ENCODE measurements at regions not wholly inside any gene's neighbourhood (a gene's known extent, or its start where the extent isn't known, plus 50 kb on each side); places are given as distances from the start of the nearest gene placed in this dataset.

GRCh38 chr12:18907127-18907526 lies 169.2 kb downstream of the CAPZA3 start:
- no peaks in the 10 kb centered on the region for H3K36me3 ChIP-seq
- no peaks in the 10 kb centered on the region for H3K4me1 ChIP-seq
- H3K4me3 ChIP-seq, result no peak overlapping the region
- no peak overlapping the region for H3K27ac ChIP-seq
- DNase-seq, result no peak
- TF ChIP-seq CTCF (IDR thresholded peaks at IDR 0.05), result no peak
- no peak for TF ChIP-seq POLR2A (IDR thresholded peaks at IDR 0.05)
- no peaks in the 10 kb centered on the region for H3K27me3 ChIP-seq
- intact Hi-C loops (cut with DNase I; ENCODE audit: low total_unique reads), result no loop called here
- no peaks in the 10 kb centered on the region for H3K9me3 ChIP-seq

GRCh38 chr12:18907728-18908127 lies 169.8 kb downstream of the CAPZA3 start:
- Histone ChIP-seq H3K9me3 (no peaks in the 10 kb centered on the region), H3K36me3 (no peaks in the 10 kb centered on the region), H3K4me3 (no peak overlapping the region), H3K4me1 (no peaks in the 10 kb centered on the region), H3K27ac (no peak overlapping the region), H3K27me3 (no peaks in the 10 kb centered on the region)
- DNase-seq, result no peak
- intact Hi-C loops (cut with DNase I; ENCODE audit: low total_unique reads), result no loop called here
- no peak for TF ChIP-seq POLR2A (IDR thresholded peaks at IDR 0.05)
- no peak for TF ChIP-seq CTCF (IDR thresholded peaks at IDR 0.05)

- intact Hi-C loops (cut with DNase I; ENCODE audit: low total_unique reads), result no loop called here
- H3K4me3 ChIP-seq, result no peak overlapping the region
- no peak for TF ChIP-seq CTCF (IDR thresholded peaks at IDR 0.05)
- TF ChIP-seq POLR2A (IDR thresholded peaks at IDR 0.05), result no peak
- no peaks in the 10 kb centered on the region for H3K27me3 ChIP-seq
- no peak overlapping the region for H3K27ac ChIP-seq
- H3K4me1 ChIP-seq, result no peaks in the 10 kb centered on the region
- no peaks in the 10 kb centered on the region for H3K9me3 ChIP-seq
- DNase-seq, result no peak
- no peaks in the 10 kb centered on the region for H3K36me3 ChIP-seq
Measured at GRCh38 chr12:18908191-18908590, 170.3 kb downstream of the CAPZA3 start.

- TF ChIP-seq POLR2A (IDR thresholded peaks at IDR 0.05) (no peak), CTCF (IDR thresholded peaks at IDR 0.05) (no peak)
- Histone ChIP-seq H3K9me3 (no peaks in the 10 kb centered on the region), H3K4me3 (no peak overlapping the region), H3K27ac (no peak overlapping the region), H3K36me3 (no peaks in the 10 kb centered on the region), H3K27me3 (no peaks in the 10 kb centered on the region), H3K4me1 (no peaks in the 10 kb centered on the region)
- DNase-seq, result no peak
- intact Hi-C loops (cut with DNase I; ENCODE audit: low total_unique reads), result loop anchor here (10.0 kb wide), 1 partner anchor 1745 kb away; no protein-coding TSS in a partner anchor
Measured at GRCh38 chr12:18919871-18920511, 182.1 kb downstream of the CAPZA3 start.

- Histone ChIP-seq H3K36me3 (no peaks in the 10 kb centered on the region), H3K4me3 (no peak overlapping the region), H3K4me1 (no peaks in the 10 kb centered on the region), H3K27ac (no peak overlapping the region), H3K9me3 (no peaks in the 10 kb centered on the region), H3K27me3 (no peaks in the 10 kb centered on the region)
- no peak for TF ChIP-seq POLR2A (IDR thresholded peaks at IDR 0.05)
- no peak for DNase-seq
- intact Hi-C loops (cut with DNase I; ENCODE audit: low total_unique reads), result no loop called here
Measured at GRCh38 chr12:18922851-18923250, 184.9 kb downstream of the CAPZA3 start.

DNA sequence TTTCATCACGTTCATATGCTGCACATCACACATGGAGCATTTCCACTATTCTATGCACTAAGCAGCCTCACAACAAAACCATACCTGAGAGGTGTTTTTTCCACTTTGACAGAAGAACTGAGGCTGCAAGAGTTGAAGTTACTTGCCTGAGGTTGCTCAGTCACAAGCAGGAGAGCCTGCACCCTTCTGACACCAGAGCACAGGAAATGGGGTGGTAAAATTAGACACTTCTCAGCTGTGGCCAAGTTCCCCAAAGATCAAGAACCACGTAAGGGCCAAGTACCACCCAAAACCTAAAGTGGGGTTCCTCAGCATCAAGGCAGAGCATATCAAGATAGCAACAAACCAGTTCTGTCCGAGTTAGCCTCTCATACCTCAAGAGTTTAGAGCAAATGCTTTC lies 185.8 kb downstream of the CAPZA3 start:
- intact Hi-C loops (cut with DNase I; ENCODE audit: low total_unique reads), result no loop called here
- no peaks in the 10 kb centered on the region for H3K36me3 ChIP-seq
- H3K27me3 ChIP-seq, result no peaks in the 10 kb centered on the region
- H3K9me3 ChIP-seq, result no peaks in the 10 kb centered on the region
- no peak overlapping the region for H3K27ac ChIP-seq
- no peaks in the 10 kb centered on the region for H3K4me1 ChIP-seq
- no peak for DNase-seq
- no peak for TF ChIP-seq POLR2A (IDR thresholded peaks at IDR 0.05)
- TF ChIP-seq CTCF (IDR thresholded peaks at IDR 0.05), result no peak
- no peak overlapping the region for H3K4me3 ChIP-seq
